AG09309 (cell line): ENCODE measurements at regions not wholly inside any gene's neighbourhood (a gene's known extent, or its start where the extent isn't known, plus 50 kb on each side); places are given as distances from the start of the nearest gene placed in this dataset.
"Not testable (repeated sequence)": the region's sequence is repeated elsewhere in the genome, so short reads cannot be mapped to it uniquely, and the experiment has no call there.

Source experiments
- DNase-seq: peaks from one replicate; pipeline ENCODE4 v3.0.0-alpha.2; 2010; ENCODE audit warnings: low read depth
- H3K4me3 ChIP-seq: 2 replicates; pipeline ENCODE4 v1.5.1; 2011; ENCODE audit warnings: mild to moderate bottlenecking, low read depth, low read length, moderate library complexity; ENCODE audit not compliant: control insufficient read depth
- CTCF ChIP-seq: IDR thresholded peaks from 2 replicates; pipeline ENCODE4 v1.5.1; 2011; ENCODE audit warnings: mild to moderate bottlenecking, low read depth, low read length, inconsistent platforms; ENCODE audit not compliant: insufficient read depth, control insufficient read depth; ENCODE audit errors: missing control alignments

- no peak for TF ChIP-seq CTCF
- DNase-seq, result no peak
Observed at GRCh38 chr2:226303707-226304106, 495.9 kb downstream of the IRS1 start.

GRCh38 chr2:226300196-226300886 lies 499.3 kb downstream of the IRS1 start:
- no peak overlapping the region for H3K4me3 ChIP-seq
- TF ChIP-seq CTCF, result no peak
- no peak for DNase-seq

More at GRCh38 chr2:226303707-226304106, 495.9 kb downstream of the IRS1 start:
- no peak overlapping the region for H3K4me3 ChIP-seq

GRCh38 chr2:226299771-226300170 lies 499.8 kb downstream of the IRS1 start:
- DNase-seq, result no peak
- TF ChIP-seq CTCF, result no peak
- no peak overlapping the region for H3K4me3 ChIP-seq

- no peak for TF ChIP-seq CTCF
- no peak overlapping the region for H3K4me3 ChIP-seq
- DNase-seq, result no peak
Observed at GRCh38 chr2:226295681-226296080, 503.9 kb downstream of the IRS1 start.

- no peak overlapping the region for H3K4me3 ChIP-seq
- no peak for DNase-seq
- TF ChIP-seq CTCF, result no peak
Observed at GRCh38 chr2:226295123-226295522, 504.5 kb downstream of the IRS1 start.

- DNase-seq, H3K4me3 ChIP-seq: not testable (repeated sequence)
Observed at GRCh38 chr2:226291281-226291680, 508.3 kb downstream of the IRS1 start.

- TF ChIP-seq CTCF, result no peak
- H3K4me3 ChIP-seq, result no peak overlapping the region
- DNase-seq, result no peak
Observed at GRCh38 chr2:226286916-226287315, 512.7 kb downstream of the IRS1 start.
